ACC112 (cell line): ENCODE measurements at regions not wholly inside any gene's neighbourhood (a gene's known extent, or its start where the extent isn't known, plus 50 kb on each side); places are given as distances from the start of the nearest gene placed in this dataset.

ENCODE experiments used
- H2AFZ ChIP-seq: fragments of 200-600 bp; sonication (generic); one replicate; pipeline ENCODE4 v1.6.0; 2017; ENCODE audit warnings: antibody characterized with exemption, low read length; ENCODE audit not compliant: unreplicated experiment
- H3K27ac ChIP-seq: fragments of 200-600 bp; sonication (generic); 2 replicates; pipeline ENCODE4 v1.5.1; 2014; ENCODE audit warnings: low read depth, mild to moderate bottlenecking, antibody characterized with exemption, low read length, moderate library complexity
- H3K27me3 ChIP-seq: fragments of 200-600 bp; sonication (generic); 2 replicates; pipeline ENCODE4 v1.6.1; 2014; ENCODE audit warnings: mild to moderate bottlenecking, antibody characterized with exemption, low read length, moderate library complexity, mixed read lengths; ENCODE audit not compliant: insufficient read depth
- H3K36me3 ChIP-seq: fragments of 200-600 bp; sonication (generic); 2 replicates; pipeline ENCODE4 v1.6.1; 2016; ENCODE audit warnings: mild to moderate bottlenecking, antibody characterized with exemption, low read length, moderate library complexity, mixed read lengths; ENCODE audit not compliant: insufficient read depth
- H3K4me1 ChIP-seq: fragments of 200-600 bp; sonication (generic); one replicate; pipeline ENCODE4 v1.6.1; 2016; ENCODE audit warnings: low read length, mixed read lengths; ENCODE audit not compliant: insufficient read depth, unreplicated experiment, control insufficient read depth
- H3K4me3 ChIP-seq: fragments of 200-600 bp; sonication (generic); 2 replicates; pipeline ENCODE4 v1.5.1; 2014; ENCODE audit warnings: mild to moderate bottlenecking, low read depth, low read length
- H3K79me2 ChIP-seq: fragments of 200-600 bp; sonication (generic); one replicate; pipeline ENCODE4 v1.6.0; 2016; ENCODE audit warnings: low read length; ENCODE audit not compliant: control insufficient read depth, unreplicated experiment, insufficient read depth

DNA sequence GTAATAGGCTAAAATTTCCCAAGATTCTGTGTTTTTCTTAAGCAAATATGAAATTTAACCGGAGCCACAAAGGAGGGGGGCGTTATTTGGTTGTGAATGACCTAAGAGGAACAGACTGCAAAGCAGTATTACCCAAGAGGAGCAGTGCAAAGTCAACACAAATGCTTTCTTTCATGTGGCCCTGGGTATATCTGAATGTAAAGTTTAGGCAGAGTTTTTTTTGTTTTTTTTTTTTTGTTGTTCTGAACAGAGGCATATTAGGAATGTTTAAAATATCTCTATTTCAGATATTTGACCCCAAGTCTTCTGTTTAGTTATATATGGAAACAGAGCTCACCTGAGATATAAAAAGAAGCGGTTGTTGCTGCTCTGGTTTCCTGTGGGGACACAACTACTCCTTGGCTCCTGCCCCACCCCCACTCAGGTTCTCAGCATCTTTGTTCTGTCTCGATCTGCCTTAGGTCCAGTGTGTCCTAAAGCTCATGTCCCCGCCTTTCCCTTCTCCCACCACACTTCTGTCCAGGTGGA, 220.7 kb downstream of the RFC3 start:
- Histone ChIP-seq H3K79me2 (no peaks in the 10 kb centered on the region), H2AFZ (no peak overlapping the region), H3K27me3 (no peaks in the 10 kb centered on the region), H3K27ac (no peak overlapping the region), H3K4me3 (no peak overlapping the region), H3K36me3 (no peaks in the 10 kb centered on the region), H3K4me1 (peaks cover 6% of the 10 kb centered on the region)

DNA sequence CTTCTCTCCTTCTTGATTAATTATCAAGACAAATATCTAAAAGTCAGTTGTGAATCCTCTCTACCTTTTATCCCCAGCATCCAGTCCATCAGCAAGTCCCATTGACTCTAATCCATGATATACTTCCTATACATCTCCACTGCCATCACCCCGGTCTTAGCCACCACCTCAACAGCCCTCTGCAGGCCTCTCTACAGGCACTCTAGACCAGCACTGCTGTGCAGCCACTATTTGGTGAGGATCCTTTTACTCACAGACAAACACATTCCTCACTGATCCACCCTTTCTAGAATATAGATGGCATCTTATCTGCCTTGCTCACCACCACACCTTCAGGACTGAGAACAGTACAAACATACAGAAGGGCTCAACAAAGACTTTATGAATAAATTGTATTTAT, 221.7 kb downstream of the RFC3 start:
- no peak overlapping the region for H3K27ac ChIP-seq
- no peak overlapping the region for H3K4me3 ChIP-seq
- H2AFZ ChIP-seq = no peak overlapping the region
- H3K27me3 ChIP-seq = no peaks in the 10 kb centered on the region
- H3K36me3 ChIP-seq = no peaks in the 10 kb centered on the region
- H3K4me1 ChIP-seq = peaks cover 14% of the 10 kb centered on the region
- no peaks in the 10 kb centered on the region for H3K79me2 ChIP-seq

DNA sequence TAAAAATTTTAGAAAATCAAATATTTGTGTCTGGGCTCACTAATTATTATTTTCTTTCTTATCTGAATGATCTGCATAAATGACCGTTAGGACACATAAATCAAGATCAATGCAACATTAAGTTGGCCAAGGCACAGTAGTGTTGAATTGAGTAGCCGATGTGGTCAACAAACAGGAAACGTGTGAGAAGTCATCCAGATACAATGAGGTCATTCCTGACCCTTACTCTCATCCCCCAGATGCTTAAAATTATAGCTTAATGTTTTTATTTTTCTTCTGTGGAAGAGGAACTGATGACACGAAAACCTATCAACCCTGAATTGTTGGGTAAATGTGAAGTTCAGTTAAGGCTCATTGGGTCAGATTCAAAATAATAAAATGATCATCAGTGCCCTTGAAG, 222.9 kb downstream of the RFC3 start:
- Histone ChIP-seq H3K79me2 (no peaks in the 10 kb centered on the region), H2AFZ (no peak overlapping the region), H3K4me3 (no peak overlapping the region), H3K27ac (no peak overlapping the region), H3K36me3 (no peaks in the 10 kb centered on the region), H3K4me1 (peaks cover 21% of the 10 kb centered on the region), H3K27me3 (no peaks in the 10 kb centered on the region)

DNA sequence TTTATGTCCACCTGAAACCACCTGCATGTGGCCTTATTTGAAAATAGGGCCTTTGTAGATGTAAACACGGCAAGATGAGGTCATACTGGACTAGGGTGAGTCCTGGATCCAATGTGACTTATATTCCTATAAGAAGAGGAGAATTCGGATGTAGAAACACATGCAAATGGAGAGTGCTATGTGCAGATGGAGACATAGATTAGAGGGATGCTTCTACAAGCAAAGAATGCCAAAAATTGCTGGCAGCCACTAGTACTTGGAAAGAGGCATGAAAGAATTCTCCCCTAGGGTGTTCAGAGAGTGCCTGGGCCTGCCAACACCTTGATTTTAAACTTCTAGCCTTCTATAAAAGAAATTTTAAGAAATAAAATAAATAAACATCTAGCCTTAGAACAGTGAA, 226.1 kb downstream of the RFC3 start:
- Histone ChIP-seq H3K4me3 (no peak overlapping the region), H3K27ac (peak overlapping the region; percentile 72), H3K36me3 (no peaks in the 10 kb centered on the region)

DNA sequence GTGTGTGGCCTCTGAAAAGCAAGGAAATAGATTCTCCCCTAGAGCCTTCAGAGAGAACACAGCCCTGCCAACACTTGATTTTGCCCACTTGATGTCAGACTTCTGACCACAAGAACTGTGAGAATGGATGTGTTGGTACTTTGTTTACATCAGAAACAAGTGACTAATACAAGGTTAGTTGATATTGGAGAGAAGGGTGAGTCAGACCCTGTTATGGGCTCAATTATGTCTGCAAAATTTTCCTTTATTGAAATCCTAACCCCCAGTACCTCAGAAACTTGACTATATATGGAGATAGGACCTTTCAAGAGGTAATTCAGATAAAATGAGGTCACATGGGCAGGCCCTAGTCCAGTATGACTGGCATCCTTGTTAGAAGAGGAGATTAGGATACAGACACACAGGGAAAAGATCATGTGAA, 226.7 kb downstream of the RFC3 start:
- Histone ChIP-seq H3K4me1 (peaks cover 14% of the 10 kb centered on the region), H2AFZ (no peak overlapping the region), H3K4me3 (no peak overlapping the region), H3K79me2 (no peaks in the 10 kb centered on the region), H3K27me3 (no peaks in the 10 kb centered on the region), H3K36me3 (no peaks in the 10 kb centered on the region), H3K27ac (peak overlapping the region; percentile 72)

More for the DNA sequence above, 226.1 kb downstream of the RFC3 start:
- Histone ChIP-seq H3K27me3 (no peaks in the 10 kb centered on the region), H3K4me1 (peaks cover 14% of the 10 kb centered on the region), H3K79me2 (no peaks in the 10 kb centered on the region), H2AFZ (no peak overlapping the region)

DNA sequence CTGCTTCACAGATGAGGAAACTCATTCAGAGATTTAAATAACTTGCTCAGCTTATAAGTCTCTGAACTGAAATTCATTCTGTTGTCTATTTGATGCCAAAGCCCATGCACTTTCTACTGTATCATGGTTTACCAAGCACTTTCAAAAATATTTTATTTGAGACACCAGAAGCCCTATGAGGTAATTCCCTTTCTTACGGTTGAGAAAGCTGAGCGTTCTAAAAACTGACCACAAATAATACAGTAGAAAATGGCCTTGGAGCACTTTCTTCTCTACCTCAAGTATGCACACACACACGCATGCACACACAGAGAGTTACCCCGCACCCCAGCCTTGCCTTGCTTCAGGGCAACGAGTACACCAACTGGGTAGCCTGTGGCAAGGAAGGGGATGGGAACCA, 228.5 kb downstream of the RFC3 start:
- no peaks in the 10 kb centered on the region for H3K27me3 ChIP-seq
- no peak overlapping the region for H2AFZ ChIP-seq
- no peaks in the 10 kb centered on the region for H3K36me3 ChIP-seq
- no peak overlapping the region for H3K4me3 ChIP-seq
- H3K4me1 ChIP-seq = peaks cover 14% of the 10 kb centered on the region
- H3K79me2 ChIP-seq = no peaks in the 10 kb centered on the region
- no peak overlapping the region for H3K27ac ChIP-seq

DNA sequence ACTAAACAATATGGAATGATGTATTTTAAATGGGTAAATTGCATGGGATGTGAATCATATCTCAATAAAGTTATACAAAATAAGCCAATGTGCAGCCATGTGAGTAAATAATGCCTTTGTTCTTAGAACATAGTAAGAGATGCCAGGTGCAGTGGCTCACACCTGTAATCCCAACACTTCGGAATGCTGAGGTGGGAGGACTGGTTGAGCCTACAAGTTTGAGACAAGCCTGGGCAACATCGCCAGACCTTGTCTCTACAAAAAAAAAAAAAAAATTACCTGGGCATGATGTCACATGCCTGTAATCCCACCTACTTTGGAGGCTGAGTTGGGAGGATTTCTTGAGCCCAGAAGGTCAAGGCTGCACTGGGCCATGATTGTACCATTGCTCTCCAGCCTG, 230.7 kb downstream of the RFC3 start:
- H3K79me2 ChIP-seq = no peaks in the 10 kb centered on the region
- no peak overlapping the region for H2AFZ ChIP-seq
- H3K4me3 ChIP-seq = no peak overlapping the region
- H3K27ac ChIP-seq = no peak overlapping the region
- H3K4me1 ChIP-seq = peaks cover 14% of the 10 kb centered on the region
- no peaks in the 10 kb centered on the region for H3K36me3 ChIP-seq
- no peaks in the 10 kb centered on the region for H3K27me3 ChIP-seq

DNA sequence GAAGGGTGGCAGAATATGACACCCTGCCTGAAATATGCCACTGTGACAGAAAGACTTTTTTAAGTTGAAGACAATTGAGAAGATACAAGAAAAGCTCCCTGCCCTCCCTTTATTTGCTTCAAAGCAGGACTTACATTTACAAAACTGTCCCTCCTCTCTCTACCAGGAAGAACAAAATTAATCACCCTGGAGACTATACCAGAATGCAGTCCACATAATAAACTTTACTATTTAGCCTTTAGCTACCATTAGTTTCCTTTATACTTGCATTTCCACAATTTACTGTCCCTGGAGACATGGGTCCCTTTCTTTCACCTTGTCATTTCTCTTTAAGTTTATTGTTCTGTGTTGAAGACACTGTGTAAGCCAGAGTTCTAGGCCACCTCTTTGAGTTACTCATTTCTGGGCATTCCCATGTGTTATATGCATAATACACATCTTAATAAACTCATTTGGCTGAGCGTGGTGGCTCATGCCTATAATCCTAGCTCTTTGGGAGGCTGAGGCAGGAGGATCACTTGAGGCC, 238.8 kb downstream of the RFC3 start:
- Histone ChIP-seq H3K4me3 (no peak overlapping the region), H2AFZ (no peak overlapping the region), H3K27ac (no peak overlapping the region)

DNA sequence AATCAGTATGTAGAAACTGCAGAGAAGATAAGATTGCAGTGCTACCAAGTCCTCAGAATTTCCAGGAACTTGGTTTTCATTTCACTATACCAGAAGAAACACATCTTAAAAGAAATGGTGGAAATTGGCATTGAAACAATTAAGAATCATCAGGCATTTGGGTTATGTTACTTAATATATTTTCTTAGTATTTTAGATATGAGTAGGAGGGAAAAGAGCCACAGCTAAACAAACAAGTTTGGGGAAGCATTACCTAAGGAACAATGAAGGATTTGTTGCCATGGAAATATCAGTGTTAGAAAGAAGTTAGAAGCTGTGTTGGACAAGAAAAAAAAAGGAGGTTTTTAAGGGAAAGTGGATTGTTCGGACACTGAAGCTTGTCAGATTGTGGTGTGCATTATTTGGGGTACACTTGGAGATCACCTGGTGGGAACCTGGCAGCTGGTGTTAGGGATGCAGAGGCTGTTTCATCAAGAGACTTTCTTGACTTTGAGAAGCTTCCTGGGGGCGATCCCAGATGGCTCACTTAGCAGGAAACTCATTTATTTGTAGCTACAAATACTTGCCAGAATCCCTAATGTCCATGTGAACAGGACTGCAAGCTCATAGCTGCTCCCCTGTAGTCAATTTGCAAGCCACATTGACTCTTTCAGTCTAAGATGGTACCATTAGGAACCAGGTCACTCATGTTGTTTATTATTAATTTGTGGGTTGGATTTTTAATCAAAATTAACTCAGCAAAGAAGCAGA, 246.7 kb downstream of the RFC3 start:
- Histone ChIP-seq H3K79me2 (no peaks in the 10 kb centered on the region), H3K27ac (no peak overlapping the region), H3K4me3 (no peak overlapping the region), H3K4me1 (no peaks in the 10 kb centered on the region), H2AFZ (no peak overlapping the region), H3K36me3 (no peaks in the 10 kb centered on the region), H3K27me3 (no peaks in the 10 kb centered on the region)

More for the DNA sequence above, 238.8 kb downstream of the RFC3 start:
- H3K4me1 ChIP-seq = no peaks in the 10 kb centered on the region
- no peaks in the 10 kb centered on the region for H3K27me3 ChIP-seq
- H3K36me3 ChIP-seq = no peaks in the 10 kb centered on the region
- H3K79me2 ChIP-seq = no peaks in the 10 kb centered on the region

DNA sequence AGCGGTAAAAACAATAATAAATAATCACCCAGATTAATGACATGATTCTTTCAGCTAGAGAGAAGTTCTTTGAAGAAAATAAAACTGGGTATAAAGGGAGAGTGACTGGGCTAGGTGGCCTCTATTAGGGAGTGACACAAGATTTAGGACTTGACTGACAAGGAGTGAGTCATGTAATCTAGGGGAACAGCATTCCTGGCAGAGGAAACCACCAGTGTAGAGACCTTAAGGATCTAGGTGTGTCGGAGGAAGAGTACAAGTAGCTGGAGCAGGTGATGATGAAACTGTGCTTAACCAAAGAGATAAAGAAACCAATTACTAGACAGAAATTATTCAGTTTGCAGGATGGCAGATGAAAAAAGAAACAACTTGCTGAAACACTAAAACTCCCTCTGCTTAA, 248.0 kb downstream of the RFC3 start:
- no peaks in the 10 kb centered on the region for H3K27me3 ChIP-seq
- no peak overlapping the region for H3K27ac ChIP-seq
- H3K4me3 ChIP-seq = no peak overlapping the region
- H3K79me2 ChIP-seq = no peaks in the 10 kb centered on the region
- H3K4me1 ChIP-seq = no peaks in the 10 kb centered on the region
- H3K36me3 ChIP-seq = no peaks in the 10 kb centered on the region
- H2AFZ ChIP-seq = no peak overlapping the region

DNA sequence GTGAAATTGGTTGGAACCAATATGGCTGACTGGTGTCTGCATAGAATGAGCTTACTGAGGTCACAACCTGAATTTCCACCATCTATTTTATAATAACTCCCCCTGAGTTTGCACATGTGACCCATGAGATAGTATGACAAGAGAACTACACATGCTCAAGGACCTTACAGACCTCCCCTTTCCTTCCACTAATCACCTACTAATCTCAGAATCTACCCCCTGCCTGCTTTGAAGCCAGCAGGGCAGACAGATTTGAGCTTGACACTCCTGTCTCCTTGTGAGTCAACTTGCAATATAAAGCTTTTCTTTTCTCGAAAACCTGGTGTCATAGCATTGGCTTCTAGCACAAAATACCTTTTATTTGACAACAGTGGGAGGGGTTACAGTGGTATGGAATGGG, 248.4 kb downstream of the RFC3 start:
- Histone ChIP-seq H3K79me2 (no peaks in the 10 kb centered on the region), H3K27ac (no peak overlapping the region), H3K36me3 (no peaks in the 10 kb centered on the region), H3K27me3 (no peaks in the 10 kb centered on the region), H2AFZ (no peak overlapping the region), H3K4me3 (no peak overlapping the region), H3K4me1 (no peaks in the 10 kb centered on the region)
